ENCODE measurements at regions not wholly inside any gene's neighbourhood (a gene's known extent, or its start where the extent isn't known, plus 50 kb on each side); places are given as distances from the start of the nearest gene placed in this dataset.

- no peak for DNase-seq (ENCODE audit: low read depth)
Observed at GRCh38 chr7:136807598-136807997, 60.9 kb upstream of the CHRM2 start.

GRCh38 chr7:136803028-136803427 is 65.4 kb upstream of the CHRM2 start:
- no peak for DNase-seq (ENCODE audit: low read depth)

GRCh38 chr7:136783934-136784333 is 84.5 kb upstream of the CHRM2 start:
- DNase-seq (ENCODE audit: low read depth), result no peak

DNA sequence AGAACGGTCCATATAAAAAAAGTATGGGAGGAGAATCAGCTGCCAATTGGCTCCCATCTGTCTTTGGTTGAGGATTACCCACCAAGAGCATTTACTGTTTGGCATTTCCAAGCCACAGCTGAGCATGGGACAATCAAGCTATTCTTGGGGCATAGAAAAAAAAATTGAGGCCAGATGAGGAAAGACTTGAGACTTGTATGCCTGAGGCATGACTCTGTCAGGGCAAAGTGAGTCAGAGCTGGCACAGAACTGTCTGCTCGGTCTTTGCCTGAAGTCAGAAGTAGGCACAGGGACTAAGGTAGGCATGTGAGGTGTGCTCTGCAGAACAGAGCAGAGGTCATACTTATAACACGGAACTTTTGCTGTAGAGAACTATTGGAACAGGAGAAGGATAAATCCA is 126.5 kb upstream of the CHRM2 start:
- no peak for DNase-seq (ENCODE audit: low read depth)

- no peak for DNase-seq (ENCODE audit: low read depth)
Observed at GRCh38 chr7:136728945-136729344, 139.5 kb upstream of the CHRM2 start.

- DNase-seq (ENCODE audit: low read depth), result no peak
Observed at GRCh38 chr7:136726460-136726859, 142.0 kb upstream of the CHRM2 start.

GRCh38 chr7:136717910-136718557 is 150.4 kb upstream of the CHRM2 start:
- DNase-seq (ENCODE audit: low read depth), result no peak

DNA sequence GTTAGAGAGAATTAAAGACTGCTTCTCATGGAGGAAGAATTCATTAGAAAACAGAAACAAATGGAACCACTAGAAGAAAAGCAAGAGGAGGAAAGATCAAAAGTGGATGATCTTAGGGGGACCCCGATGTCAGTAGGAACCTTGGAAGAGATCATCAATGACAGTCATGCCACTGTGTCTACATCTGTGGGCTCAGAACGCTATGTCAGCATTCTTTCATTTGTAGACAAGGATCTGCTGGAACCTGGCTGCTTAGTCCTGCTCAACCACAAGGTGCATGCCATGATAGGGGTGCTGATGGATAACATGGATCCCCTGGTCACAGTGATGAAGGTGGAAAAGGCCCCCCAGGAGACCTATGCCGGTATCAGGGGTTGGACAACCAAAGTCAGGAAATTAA is 154.4 kb upstream of the CHRM2 start:
- no peak for DNase-seq (ENCODE audit: low read depth)

- DNase-seq (ENCODE audit: low read depth), result no peak
Observed at GRCh38 chr7:136710751-136711150, 157.7 kb upstream of the CHRM2 start.

DNA sequence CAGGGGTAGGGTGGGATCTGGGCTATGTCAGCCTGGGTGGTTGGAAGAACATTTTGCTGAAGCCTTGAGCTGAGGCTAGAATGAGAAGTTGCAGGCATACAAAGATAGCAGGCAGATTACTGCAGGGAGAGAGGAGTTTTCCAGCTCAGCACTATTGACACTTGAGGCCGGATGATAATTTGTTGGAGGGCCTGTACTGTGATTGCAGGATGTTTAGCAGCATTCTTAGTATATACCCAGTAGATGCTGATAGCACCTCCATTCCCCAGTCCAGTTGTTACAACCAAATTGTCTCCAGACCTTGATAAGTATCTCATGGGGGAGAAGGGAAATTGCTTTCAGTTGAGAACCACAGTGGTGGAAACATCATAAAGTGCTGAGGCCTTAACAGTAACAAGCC is 158.6 kb upstream of the CHRM2 start:
- DNase-seq (ENCODE audit: low read depth), result no peak

DNA sequence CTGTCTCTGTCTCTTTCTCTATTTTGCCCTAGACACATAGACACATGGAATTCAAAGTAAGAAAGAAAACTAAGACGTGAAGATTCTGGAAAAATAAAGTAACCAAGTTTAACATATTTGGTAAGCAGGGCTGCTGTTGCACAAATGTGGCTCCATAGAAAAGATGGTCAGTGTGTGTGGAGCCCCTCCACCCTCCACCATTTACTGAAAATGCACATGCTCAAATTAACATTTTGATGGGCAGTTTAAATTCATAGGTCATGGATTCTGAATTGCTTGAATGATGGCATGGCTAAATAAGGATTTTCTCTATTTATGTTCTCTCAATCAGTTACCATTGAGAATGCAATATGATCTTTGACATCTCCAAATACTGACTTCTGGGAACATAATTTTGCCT is 165.5 kb upstream of the CHRM2 start:
- DNase-seq (ENCODE audit: low read depth), result no peak

- no peak for DNase-seq (ENCODE audit: low read depth)
Observed at GRCh38 chr7:136698977-136699376, 169.5 kb upstream of the CHRM2 start.

GRCh38 chr7:136698231-136698630 is 170.2 kb upstream of the CHRM2 start:
- no peak for DNase-seq (ENCODE audit: low read depth)

DNA sequence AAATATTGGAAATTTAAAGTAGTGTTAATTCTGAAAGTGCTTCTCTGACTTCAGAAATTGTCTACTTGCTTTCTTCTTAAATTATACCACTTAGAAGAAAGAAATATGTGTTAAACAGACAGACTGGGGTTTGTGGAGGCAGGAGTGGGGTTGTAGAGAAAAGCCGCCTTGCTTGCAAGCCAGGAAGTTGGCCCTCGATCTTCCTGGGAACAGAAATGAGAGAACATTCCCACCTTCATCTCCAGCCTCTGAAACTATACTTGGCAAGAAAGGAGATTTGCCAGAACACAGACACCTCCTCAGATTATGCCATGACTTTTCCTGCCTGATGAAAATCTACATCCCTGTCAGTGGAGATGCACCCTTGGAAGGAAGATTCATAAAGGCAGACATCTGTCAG is 171.2 kb upstream of the CHRM2 start:
- no peak for DNase-seq (ENCODE audit: low read depth)

GRCh38 chr7:136693166-136694119 is 175.0 kb upstream of the CHRM2 start:
- no peak for DNase-seq (ENCODE audit: low read depth)

DNA sequence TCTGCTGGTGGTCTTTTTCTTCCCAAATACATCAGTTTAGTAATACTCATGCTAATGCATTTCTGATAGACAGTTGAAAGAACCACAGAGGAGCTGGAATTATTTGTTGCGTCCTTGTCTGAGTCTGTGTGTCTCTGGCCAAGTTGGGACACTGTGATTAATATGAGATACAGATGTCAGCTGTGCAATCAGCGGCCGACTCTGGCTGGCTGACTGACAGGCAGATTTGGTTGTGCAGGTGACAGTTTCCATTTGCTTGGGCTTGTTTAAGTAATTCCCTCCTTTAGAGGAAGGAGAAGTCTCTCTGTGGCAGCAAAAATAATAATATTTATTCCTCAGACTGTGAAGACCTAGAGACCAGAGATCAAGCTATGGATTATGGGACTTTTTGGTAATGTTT is 176.2 kb upstream of the CHRM2 start:
- DNase-seq (ENCODE audit: low read depth), result no peak

GRCh38 chr7:136688601-136689000 is 179.9 kb upstream of the CHRM2 start:
- DNase-seq (ENCODE audit: low read depth), result no peak

DNA sequence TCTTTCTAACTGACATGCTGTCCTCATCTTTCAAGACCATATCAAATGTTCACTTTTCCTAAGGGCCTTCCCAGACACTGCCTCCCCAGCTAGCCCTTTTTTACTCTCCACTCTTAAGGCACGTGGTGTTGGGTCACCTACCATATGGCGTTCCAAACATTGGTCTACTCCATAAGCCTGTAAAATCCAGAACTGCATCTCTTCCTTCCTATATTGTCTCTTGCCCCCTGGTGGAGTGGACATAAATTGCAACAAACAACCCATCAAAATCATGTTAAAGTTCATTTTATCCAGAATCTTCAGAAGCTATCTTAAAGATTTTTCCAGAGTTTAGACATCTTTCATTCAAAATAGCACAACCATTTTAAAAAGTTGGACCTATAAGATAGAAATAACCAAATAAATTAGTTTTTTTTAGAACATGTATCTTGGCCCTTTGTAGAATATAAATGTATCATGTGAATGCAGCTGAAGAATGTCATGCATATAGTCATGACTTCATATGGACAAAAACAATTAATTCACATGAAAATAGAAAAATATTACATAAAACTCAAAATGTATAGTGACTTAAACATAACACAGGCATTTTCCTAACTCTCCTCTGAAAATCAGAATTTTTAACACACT is 180.6 kb upstream of the CHRM2 start:
- DNase-seq (ENCODE audit: low read depth), result peak; percentile 1

DNA sequence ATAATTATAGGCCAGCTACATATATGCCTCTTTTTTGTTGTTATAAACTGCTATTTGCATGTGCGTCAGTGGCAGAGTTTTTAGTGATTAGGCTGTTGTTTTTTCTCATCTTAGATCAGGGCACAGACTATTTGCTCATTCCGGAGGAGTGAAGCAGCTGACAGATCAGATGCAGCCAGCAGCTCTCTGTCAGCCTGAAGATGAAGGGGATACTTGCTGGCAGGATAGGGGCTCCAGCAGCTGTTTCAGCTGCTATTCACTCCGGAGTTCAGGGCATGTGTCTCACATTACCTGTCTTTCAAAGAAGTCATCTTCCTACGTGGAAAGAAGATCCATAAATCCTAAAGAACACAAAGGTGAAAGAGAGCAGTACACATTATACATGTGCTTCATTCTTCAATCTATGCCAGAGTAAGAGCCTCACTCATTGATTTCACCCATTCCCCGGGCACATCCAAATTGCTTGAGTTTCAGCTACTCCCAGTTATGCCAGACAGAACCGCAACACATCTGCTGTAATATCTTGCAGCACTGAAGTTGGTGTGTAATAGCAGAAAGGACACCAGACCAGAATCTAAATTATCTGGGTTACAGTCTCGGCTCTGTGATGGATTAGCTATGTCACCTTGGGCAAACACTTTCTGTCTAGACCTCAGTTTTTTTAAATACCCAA is 182.8 kb upstream of the CHRM2 start:
- no peak for DNase-seq (ENCODE audit: low read depth)

DNA sequence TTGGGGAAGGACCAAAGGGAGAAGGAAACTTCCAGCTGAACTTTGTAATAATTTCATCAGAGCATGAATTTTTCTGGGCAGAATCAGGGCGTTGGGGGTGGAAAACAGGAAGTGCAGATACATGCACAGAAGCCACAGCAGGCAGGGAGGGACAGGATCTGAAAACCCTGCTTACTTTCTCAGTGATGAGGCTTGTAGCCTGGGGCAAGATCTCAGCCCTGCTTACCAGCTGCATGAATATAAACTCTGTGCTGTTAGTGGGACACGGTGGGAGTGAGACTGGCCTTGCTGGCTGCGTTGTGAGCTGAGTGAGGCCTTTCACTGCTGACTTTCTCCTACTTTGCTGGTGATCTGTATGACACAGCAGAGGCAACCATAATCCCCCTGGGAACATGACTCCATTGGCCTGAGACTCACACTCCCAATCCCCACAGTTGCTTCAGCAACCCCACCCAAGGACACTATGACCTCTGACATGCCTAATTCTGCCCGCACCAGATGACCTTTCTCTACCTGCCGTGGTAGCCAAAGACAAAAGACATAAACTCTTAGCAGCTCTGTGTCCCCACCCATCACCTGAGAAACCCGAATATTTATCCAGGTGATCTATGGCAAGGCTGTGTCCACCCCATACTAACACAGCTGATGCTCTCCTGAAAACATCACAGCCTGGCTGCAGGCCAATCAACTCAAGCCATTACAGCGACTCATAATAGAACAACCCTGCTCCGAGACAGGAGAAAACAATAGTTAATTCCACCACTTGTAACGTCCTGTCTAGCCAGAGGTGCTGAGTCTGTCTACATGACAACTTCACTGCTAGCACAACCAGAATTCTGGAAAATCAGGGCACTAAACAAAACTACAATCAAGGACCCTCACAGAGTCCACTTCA is 190.7 kb upstream of the CHRM2 start:
- DNase-seq (ENCODE audit: low read depth), result no peak

- DNase-seq (ENCODE audit: low read depth), result no peak
Observed at GRCh38 chr7:136667584-136667983, 200.9 kb upstream of the CHRM2 start.
